OCI-LY7 (cell line): ENCODE measurements at regions not wholly inside any gene's neighbourhood (a gene's known extent, or its start where the extent isn't known, plus 50 kb on each side); places are given as distances from the start of the nearest gene placed in this dataset.

ENCODE experiments used
- BruUV-seq: library from RNA; stranded (reverse); fragments of 400-500 nt; replicated peaks from 2 replicates; lab custom pipeline; 2021; lab: Mats Ljungman, UMichigan
- CTCF ChIA-PET: fragments of 300-600 bp; sonication (Branson Sonifier 250); formaldehyde crosslinking; loops from one replicate; lab custom pipeline; 2022; ENCODE audit warnings: antibody characterized with exemption; ENCODE audit not compliant: unreplicated experiment; lab: Charles Lee
- POLR2A ChIA-PET: fragments of 300-600 bp; sonication (Branson Sonifier 250); formaldehyde crosslinking; loops from one replicate; lab custom pipeline; 2022; ENCODE audit warnings: antibody characterized with exemption; lab: Charles Lee
- DNase-seq: peaks from one replicate; pipeline ENCODE4 v3.0.0-alpha.2; 2015; ENCODE audit warnings: low spot score
- H2AFZ ChIP-seq: fragments of 200-600 bp; sonication (generic), shearing (Covaris generic); 2 replicates; pipeline ENCODE4 v1.6.1; 2014; ENCODE audit warnings: mild to moderate bottlenecking, antibody characterized with exemption, low read length, moderate library complexity
- H3K27ac ChIP-seq: fragments of 200-600 bp; sonication (generic); 2 replicates; pipeline ENCODE4 v1.5.1; 2014; ENCODE audit warnings: mixed run types, low read depth, mild to moderate bottlenecking, moderate library complexity, low read length, inconsistent platforms; ENCODE audit not compliant: poor library complexity, severe bottlenecking
- H3K36me3 ChIP-seq: fragments of 200-600 bp; sonication (generic); 2 replicates; pipeline ENCODE4 v1.6.1; 2014; ENCODE audit warnings: mild to moderate bottlenecking, antibody characterized with exemption, low read length, moderate library complexity, mixed read lengths; ENCODE audit not compliant: insufficient read depth
- H3K4me1 ChIP-seq: fragments of 200-600 bp; sonication (generic); 2 replicates; pipeline ENCODE4 v1.5.1; 2014; ENCODE audit warnings: mild to moderate bottlenecking, low read length; ENCODE audit not compliant: insufficient read depth, poor library complexity, severe bottlenecking
- H3K4me2 ChIP-seq: fragments of 200-600 bp; sonication (generic); 2 replicates; pipeline ENCODE4 v1.6.1; 2014; ENCODE audit warnings: mild to moderate bottlenecking, low read length
- H3K4me3 ChIP-seq: fragments of 200-600 bp; sonication (generic); 2 replicates; pipeline ENCODE4 v1.5.1; 2014; ENCODE audit warnings: mild to moderate bottlenecking, low read depth, low read length; ENCODE audit not compliant: poor library complexity, severe bottlenecking
- H3K79me2 ChIP-seq: fragments of 200-600 bp; sonication (generic); 2 replicates; pipeline ENCODE4 v1.6.1; 2016; ENCODE audit warnings: low read depth, mild to moderate bottlenecking, low read length, moderate library complexity, mixed read lengths; ENCODE audit not compliant: insufficient read depth
- H3K9me2 ChIP-seq: fragments of 200-600 bp; sonication (generic); 2 replicates; pipeline ENCODE4 v1.6.1; 2016; ENCODE audit warnings: mild to moderate bottlenecking, low read length, mixed read lengths; ENCODE audit not compliant: insufficient read depth
- H3K9me3 ChIP-seq: fragments of 200-600 bp; sonication (generic); 2 replicates; pipeline ENCODE4 v1.6.1; 2014; ENCODE audit warnings: mild to moderate bottlenecking, mixed run types, low read length, mixed read lengths
- H4K20me1 ChIP-seq: fragments of 200-600 bp; sonication (generic); 2 replicates; pipeline ENCODE4 v1.6.1; 2014; ENCODE audit warnings: mild to moderate bottlenecking, antibody characterized with exemption, low read length, moderate library complexity, mixed read lengths; ENCODE audit not compliant: insufficient read depth
- CTCF ChIP-seq: fragments of 200-600 bp; sonication (generic); conservative IDR thresholded peaks from 2 replicates; pipeline ENCODE4 v1.5.1; 2014; ENCODE audit warnings: mild to moderate bottlenecking, antibody characterized with exemption, low read length, moderate library complexity, mixed read lengths
- EZH2phosphoT487 ChIP-seq: fragments of 200-600 bp; sonication (generic); IDR thresholded peaks from 2 replicates; pipeline ENCODE4 v1.6.1; 2018; ENCODE audit warnings: low read depth, borderline replicate concordance, mild to moderate bottlenecking, mixed run types, antibody characterized with exemption, low read length, moderate library complexity, mixed read lengths
- intact Hi-C: fragments of 100-400 bp; cut with micrococcal nuclease; formaldehyde crosslinking; loops from one replicate; pipeline ENCODE4 v1.10.0; 2022; ENCODE audit not compliant: unreplicated experiment

DNA sequence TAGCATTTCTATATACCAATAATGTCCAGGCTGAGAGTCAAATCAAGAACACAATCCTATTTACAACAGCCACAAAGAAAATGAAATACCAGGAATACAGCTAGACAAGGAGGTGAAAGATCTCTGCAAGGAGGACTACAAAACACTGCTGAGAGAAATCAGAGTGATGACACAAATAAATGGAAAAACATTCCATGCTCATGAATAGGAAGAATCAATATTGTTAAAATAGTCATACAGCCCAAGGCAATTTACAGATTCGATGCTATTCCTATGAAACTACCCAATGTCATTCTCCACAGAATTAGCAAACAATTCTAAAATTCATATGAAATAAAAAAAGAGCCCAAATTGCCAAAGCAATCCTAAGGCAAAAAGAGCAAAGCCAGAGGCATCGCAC is 116.8 kb upstream of the ZNF32 start:
- Histone ChIP-seq H3K4me2 (no peak overlapping the region), H4K20me1 (no peaks in the 10 kb centered on the region), H3K9me3 (no peaks in the 10 kb centered on the region), H2AFZ (no peak overlapping the region), H3K4me3 (no peak overlapping the region), H3K36me3 (no peaks in the 10 kb centered on the region), H3K79me2 (no peaks in the 10 kb centered on the region), H3K9me2 (no peaks in the 10 kb centered on the region), H3K4me1 (no peaks in the 10 kb centered on the region), H3K27ac (no peak overlapping the region)
- ChIA-PET CTCF (no interaction called here), POLR2A (interaction anchor here (1.0 kb wide), 1 partner anchor 11 kb away, joined by 5 read pairs; no protein-coding TSS in a partner anchor)
- intact Hi-C loops: no loop called here
- TF ChIP-seq EZH2phosphoT487 (no peak), CTCF (no peak)
- no peak for DNase-seq
- BruUV-seq: no TSS peak

- no peaks in the 10 kb centered on the region for H3K4me1 ChIP-seq
- H3K79me2 ChIP-seq: no peaks in the 10 kb centered on the region
- H3K9me2 ChIP-seq: no peaks in the 10 kb centered on the region
- BruUV-seq: no TSS peak
- H4K20me1 ChIP-seq: no peaks in the 10 kb centered on the region
- TF ChIP-seq EZH2phosphoT487 (no peak), CTCF (no peak)
- ChIA-PET CTCF (no interaction called here), POLR2A (no interaction called here)
- DNase-seq: no peak
- no peak overlapping the region for H3K4me2 ChIP-seq
- intact Hi-C loops: no loop called here
- H3K4me3 ChIP-seq: no peak overlapping the region
- H3K36me3 ChIP-seq: no peaks in the 10 kb centered on the region
- H3K27ac ChIP-seq: no peak overlapping the region
- no peaks in the 10 kb centered on the region for H3K9me3 ChIP-seq
- no peak overlapping the region for H2AFZ ChIP-seq
These were observed 115.2 kb upstream of the ZNF32 start for GRCh38 chr10:43763846-43764245.

- no peak overlapping the region for H3K4me2 ChIP-seq
- no TSS peak for BruUV-seq
- no peak overlapping the region for H3K27ac ChIP-seq
- no peaks in the 10 kb centered on the region for H3K79me2 ChIP-seq
- no peaks in the 10 kb centered on the region for H4K20me1 ChIP-seq
- H3K9me2 ChIP-seq: no peaks in the 10 kb centered on the region
- no peaks in the 10 kb centered on the region for H3K36me3 ChIP-seq
- intact Hi-C loops: no loop called here
- no peak overlapping the region for H2AFZ ChIP-seq
- DNase-seq: no peak
- ChIA-PET POLR2A (interaction anchor here (0.7 to 1.1 kb wide), 2 partner anchors 14 kb away, joined by 3 read pairs; no protein-coding TSS in a partner anchor), CTCF (no interaction called here)
- no peaks in the 10 kb centered on the region for H3K9me3 ChIP-seq
- H3K4me1 ChIP-seq: no peaks in the 10 kb centered on the region
- no peak overlapping the region for H3K4me3 ChIP-seq
- TF ChIP-seq CTCF (no peak), EZH2phosphoT487 (no peak)
These were observed 111.8 kb upstream of the ZNF32 start for GRCh38 chr10:43760514-43760913.
